WTC11 (cell line): ENCODE measurements at regions not wholly inside any gene's neighbourhood (a gene's known extent, or its start where the extent isn't known, plus 50 kb on each side); places are given as distances from the start of the nearest gene placed in this dataset.

ENCODE experiments used
- ATAC-seq: fragments of 200-7000 bp; cut with Tn5 transposase; 2 replicates; pipeline ENCODE4 v1.10.0; 2021; ENCODE audit warnings: mild to moderate bottlenecking, moderate library complexity
- CTCF ChIA-PET: fragments of 300-600 bp; sonication (Branson Sonifier 250); formaldehyde crosslinking; loops from one replicate; lab custom pipeline; 2021; ENCODE audit warnings: antibody characterized with exemption; lab: Charles Lee
- POLR2A ChIA-PET: fragments of 350-600 bp; sonication (Branson Sonifier 250); formaldehyde crosslinking; loops from one replicate; lab custom pipeline; 2021; ENCODE audit warnings: antibody characterized with exemption; lab: Charles Lee
- DNase-seq: peaks from one replicate; pipeline ENCODE4 v3.0.0; 2021; ENCODE audit warnings: low spot score
- H3K27ac Mint-ChIP-seq: 2 replicates; pipeline ENCODE4 v1.8.0; 2021; ENCODE audit warnings: mixed read lengths
- H3K27me3 Mint-ChIP-seq: 2 replicates; pipeline ENCODE4 v1.8.0; 2021; ENCODE audit warnings: low read depth, mild to moderate bottlenecking, moderate library complexity, mixed read lengths
- H3K36me3 Mint-ChIP-seq: 2 replicates; pipeline ENCODE4 v1.8.0; 2021; ENCODE audit warnings: mixed read lengths
- H3K4me1 Mint-ChIP-seq: 2 replicates; pipeline ENCODE4 v1.8.0; 2022; ENCODE audit warnings: mixed read lengths
- H3K4me3 Mint-ChIP-seq: 2 replicates; pipeline ENCODE4 v1.8.0; 2021; ENCODE audit warnings: mild to moderate bottlenecking, moderate library complexity, mixed read lengths
- H3K9me3 Mint-ChIP-seq: 2 replicates; pipeline ENCODE4 v1.8.0; 2021; ENCODE audit warnings: mixed read lengths
- CDX4 ChIP-seq: fragments of 250-450 bp; sonication (Bioruptor Pico); IDR thresholded peaks from 2 replicates; pipeline ENCODE4 v1.9.0; 2021; ENCODE audit warnings: moderate library complexity, mild to moderate bottlenecking, inconsistent platforms, borderline replicate concordance
- CREM ChIP-seq: sonication (generic); formaldehyde crosslinking; IDR thresholded peaks from 2 replicates; pipeline ENCODE4 v1.8.1; 2022; ENCODE audit warnings: mild to moderate bottlenecking, missing genetic modification reagents, moderate library complexity
- FOXJ3 ChIP-seq: sonication (generic); formaldehyde crosslinking; IDR thresholded peaks from 2 replicates; pipeline ENCODE4 v1.9.0; 2021; ENCODE audit warnings: missing genetic modification reagents, mild to moderate bottlenecking, borderline replicate concordance
- FOXP1 ChIP-seq: sonication (generic); formaldehyde crosslinking; IDR thresholded peaks from 2 replicates; pipeline ENCODE4 v1.8.0; 2022; ENCODE audit warnings: missing genetic modification reagents, mild to moderate bottlenecking, moderate library complexity, borderline replicate concordance
- HMGA2 ChIP-seq: fragments of 250-450 bp; sonication (Bioruptor Pico); IDR thresholded peaks from 2 replicates; pipeline ENCODE4 v1.4.0; 2021; ENCODE audit warnings: mild to moderate bottlenecking, moderate library complexity
- IRF1 ChIP-seq: sonication (generic); formaldehyde crosslinking; IDR thresholded peaks from 2 replicates; pipeline ENCODE4 v1.8.0; 2023; ENCODE audit warnings: missing genetic modification reagents
- NFYB ChIP-seq: sonication (generic); formaldehyde crosslinking; conservative IDR thresholded peaks from 2 replicates; pipeline ENCODE4 v1.8.0; 2022; ENCODE audit warnings: low read depth, missing genetic modification reagents
- NR1H2 ChIP-seq: sonication (generic); formaldehyde crosslinking; IDR thresholded peaks from 2 replicates; pipeline ENCODE4 v1.9.0; 2021; ENCODE audit warnings: mild to moderate bottlenecking, moderate library complexity, missing genetic modification reagents
- NR3C1 ChIP-seq: sonication (generic); formaldehyde crosslinking; conservative IDR thresholded peaks from 2 replicates; pipeline ENCODE4 v1.8.1; 2023; ENCODE audit warnings: low read depth, mild to moderate bottlenecking, missing genetic modification reagents
- RORB ChIP-seq: fragments of 250-450 bp; sonication (Bioruptor Pico); IDR thresholded peaks from 2 replicates; pipeline ENCODE4 v1.9.0; 2021; ENCODE audit warnings: mild to moderate bottlenecking
- TCF7 ChIP-seq: sonication (generic); formaldehyde crosslinking; IDR thresholded peaks from 2 replicates; pipeline ENCODE4 v1.8.0; 2022; ENCODE audit warnings: mild to moderate bottlenecking, low read depth, missing genetic modification reagents, moderate library complexity
- TP53 ChIP-seq: sonication (generic); formaldehyde crosslinking; IDR thresholded peaks from 2 replicates; pipeline ENCODE4 v1.8.1; 2023; ENCODE audit warnings: mild to moderate bottlenecking, missing genetic modification reagents
- ZNF416 ChIP-seq: fragments of 250-450 bp; sonication (Bioruptor Pico); IDR thresholded peaks from 2 replicates; pipeline ENCODE4 v1.9.0; 2021; ENCODE audit warnings: mild to moderate bottlenecking, inconsistent platforms
- TF ChIP-seq, protein P1 (sequence below): sonication (generic); formaldehyde crosslinking; IDR thresholded peaks from 2 replicates; pipeline ENCODE4 v1.8.1; 2023; ENCODE audit warnings: mild to moderate bottlenecking, missing genetic modification reagents
- TF ChIP-seq, protein P2 (sequence below): sonication (generic); formaldehyde crosslinking; IDR thresholded peaks from 2 replicates; pipeline ENCODE4 v1.8.1; 2023; ENCODE audit warnings: mild to moderate bottlenecking, missing genetic modification reagents, moderate library complexity
- TF ChIP-seq, protein P3 (sequence below): sonication (generic); formaldehyde crosslinking; IDR thresholded peaks from 2 replicates; pipeline ENCODE4 v1.8.1; 2023; ENCODE audit warnings: mild to moderate bottlenecking, missing genetic modification reagents
- TF ChIP-seq, protein P4 (sequence below): sonication (generic); formaldehyde crosslinking; IDR thresholded peaks from 2 replicates; pipeline ENCODE4 v1.8.0; 2022; ENCODE audit warnings: mild to moderate bottlenecking, missing genetic modification reagents

DNA sequence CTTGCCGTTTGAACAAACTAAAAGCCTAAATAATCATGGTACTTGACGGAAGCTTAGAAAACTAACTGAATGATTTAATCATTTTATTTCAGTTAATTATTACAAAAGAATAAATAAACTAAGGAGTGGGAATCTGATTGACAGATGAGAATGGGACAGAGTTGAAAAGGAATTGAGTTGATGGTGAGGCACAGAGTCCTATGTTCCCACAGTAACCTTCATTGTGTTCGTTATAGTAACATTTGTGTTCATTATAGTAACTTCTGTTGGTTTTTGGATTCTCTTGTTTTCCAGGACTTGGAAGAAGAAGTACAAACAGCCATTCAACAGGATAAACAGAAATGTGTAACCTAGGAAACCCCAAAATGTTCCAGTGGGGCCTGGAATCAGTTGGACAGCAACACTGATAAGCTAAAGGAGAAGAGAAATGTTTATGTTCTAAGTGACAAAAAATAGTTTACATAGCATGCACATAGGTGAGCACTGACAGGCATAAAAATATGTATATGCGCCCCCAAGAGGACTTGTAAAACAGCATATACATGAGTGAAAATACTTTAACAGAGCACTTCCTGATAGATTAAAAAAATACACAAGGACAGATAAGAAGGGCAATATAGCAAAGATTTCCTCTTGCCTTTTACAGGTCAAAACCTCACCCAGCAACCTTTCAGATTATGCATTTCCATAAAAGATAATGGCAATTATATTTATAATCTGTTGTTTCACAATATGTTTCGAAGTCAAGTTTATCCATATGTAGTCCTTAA lies 218.6 kb upstream of the HTR2C start:
- Mint-ChIP-seq H3K27ac (no peak overlapping the region), H3K27me3 (no peaks in the 10 kb centered on the region; the same call in 1 of the 2 replicates)
- TF ChIP-seq IRF1 (CRISPR knock-in tag) (no peak), RORB (no peak), NFYB (no peak), NR1H2 (CRISPR knock-in tag) (no peak), CREM (CRISPR knock-in tag) (no peak), HMGA2 (CRISPR knock-in tag) (no peak)
- TF ChIP-seq, protein P1, sequence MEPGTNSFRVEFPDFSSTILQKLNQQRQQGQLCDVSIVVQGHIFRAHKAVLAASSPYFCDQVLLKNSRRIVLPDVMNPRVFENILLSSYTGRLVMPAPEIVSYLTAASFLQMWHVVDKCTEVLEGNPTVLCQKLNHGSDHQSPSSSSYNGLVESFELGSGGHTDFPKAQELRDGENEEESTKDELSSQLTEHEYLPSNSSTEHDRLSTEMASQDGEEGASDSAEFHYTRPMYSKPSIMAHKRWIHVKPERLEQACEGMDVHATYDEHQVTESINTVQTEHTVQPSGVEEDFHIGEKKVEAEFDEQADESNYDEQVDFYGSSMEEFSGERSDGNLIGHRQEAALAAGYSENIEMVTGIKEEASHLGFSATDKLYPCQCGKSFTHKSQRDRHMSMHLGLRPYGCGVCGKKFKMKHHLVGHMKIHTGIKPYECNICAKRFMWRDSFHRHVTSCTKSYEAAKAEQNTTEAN = no peak
- TF ChIP-seq, protein P2, sequence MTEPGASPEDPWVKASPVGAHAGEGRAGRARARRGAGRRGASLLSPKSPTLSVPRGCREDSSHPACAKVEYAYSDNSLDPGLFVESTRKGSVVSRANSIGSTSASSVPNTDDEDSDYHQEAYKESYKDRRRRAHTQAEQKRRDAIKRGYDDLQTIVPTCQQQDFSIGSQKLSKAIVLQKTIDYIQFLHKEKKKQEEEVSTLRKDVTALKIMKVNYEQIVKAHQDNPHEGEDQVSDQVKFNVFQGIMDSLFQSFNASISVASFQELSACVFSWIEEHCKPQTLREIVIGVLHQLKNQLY = no peak
- TF ChIP-seq, all 79 proteins: peak for 0
- peaks cover 28% of the 10 kb centered on the region for H3K4me1 Mint-ChIP-seq
- DNase-seq = no peak
- ATAC-seq = no peak
- H3K4me3 Mint-ChIP-seq = no peak overlapping the region
- ChIA-PET POLR2A (no interaction called here), CTCF (no interaction called here)
- H3K36me3 Mint-ChIP-seq = no peaks in the 10 kb centered on the region
- H3K9me3 Mint-ChIP-seq = no peaks in the 10 kb centered on the region

DNA sequence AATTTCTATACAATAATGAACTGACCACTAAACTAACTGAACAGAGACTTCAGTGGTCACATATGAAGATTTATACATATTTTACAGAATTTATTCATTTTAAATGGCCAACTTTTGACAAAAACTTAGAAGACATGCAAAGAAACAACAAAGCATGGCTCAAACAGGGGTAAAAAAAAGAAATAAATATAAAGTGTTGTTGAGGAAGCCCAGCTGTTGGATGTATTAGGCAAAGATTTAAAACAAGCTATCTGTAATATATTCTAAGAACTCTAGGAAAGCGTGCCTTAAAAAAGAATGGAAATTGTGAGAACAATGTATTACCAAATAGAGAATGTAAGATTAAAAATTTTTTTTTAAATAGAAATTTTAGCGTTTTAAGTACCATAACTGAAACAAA lies 210.9 kb upstream of the HTR2C start:
- Mint-ChIP-seq H3K4me1 (0 out of 2 replicates have a peak, but pooled peaks cover 4% of the 10 kb centered on the region), H3K36me3 (no peaks in the 10 kb centered on the region), H3K4me3 (no peak overlapping the region), H3K9me3 (peaks cover 3% of the 10 kb centered on the region; the same call in 1 of the 2 replicates), H3K27me3 (no peaks in the 10 kb centered on the region; the same call in 1 of the 2 replicates), H3K27ac (no peak overlapping the region)
- TF ChIP-seq ZNF416 (CRISPR knock-in tag) (no peak), TP53 (no peak), FOXJ3 (CRISPR knock-in tag) (no peak), NR3C1 (CRISPR knock-in tag) (no peak), FOXP1 (CRISPR knock-in tag) (no peak), TCF7 (no peak), CDX4 (no peak)
- TF ChIP-seq, protein P3, sequence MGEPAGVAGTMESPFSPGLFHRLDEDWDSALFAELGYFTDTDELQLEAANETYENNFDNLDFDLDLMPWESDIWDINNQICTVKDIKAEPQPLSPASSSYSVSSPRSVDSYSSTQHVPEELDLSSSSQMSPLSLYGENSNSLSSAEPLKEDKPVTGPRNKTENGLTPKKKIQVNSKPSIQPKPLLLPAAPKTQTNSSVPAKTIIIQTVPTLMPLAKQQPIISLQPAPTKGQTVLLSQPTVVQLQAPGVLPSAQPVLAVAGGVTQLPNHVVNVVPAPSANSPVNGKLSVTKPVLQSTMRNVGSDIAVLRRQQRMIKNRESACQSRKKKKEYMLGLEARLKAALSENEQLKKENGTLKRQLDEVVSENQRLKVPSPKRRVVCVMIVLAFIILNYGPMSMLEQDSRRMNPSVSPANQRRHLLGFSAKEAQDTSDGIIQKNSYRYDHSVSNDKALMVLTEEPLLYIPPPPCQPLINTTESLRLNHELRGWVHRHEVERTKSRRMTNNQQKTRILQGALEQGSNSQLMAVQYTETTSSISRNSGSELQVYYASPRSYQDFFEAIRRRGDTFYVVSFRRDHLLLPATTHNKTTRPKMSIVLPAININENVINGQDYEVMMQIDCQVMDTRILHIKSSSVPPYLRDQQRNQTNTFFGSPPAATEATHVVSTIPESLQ = no peak
- TF ChIP-seq, protein P4, sequence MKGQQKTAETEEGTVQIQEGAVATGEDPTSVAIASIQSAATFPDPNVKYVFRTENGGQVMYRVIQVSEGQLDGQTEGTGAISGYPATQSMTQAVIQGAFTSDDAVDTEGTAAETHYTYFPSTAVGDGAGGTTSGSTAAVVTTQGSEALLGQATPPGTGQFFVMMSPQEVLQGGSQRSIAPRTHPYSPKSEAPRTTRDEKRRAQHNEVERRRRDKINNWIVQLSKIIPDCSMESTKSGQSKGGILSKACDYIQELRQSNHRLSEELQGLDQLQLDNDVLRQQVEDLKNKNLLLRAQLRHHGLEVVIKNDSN = no peak
- DNase-seq (no peak), ATAC-seq (no peak)
- ChIA-PET POLR2A (no interaction called here), CTCF (no interaction called here)
